GM12878 (cell line): ENCODE measurements at regions not wholly inside any gene's neighbourhood (a gene's known extent, or its start where the extent isn't known, plus 50 kb on each side); places are given as distances from the start of the nearest gene placed in this dataset.

Experiments
- CHD4 ChIP-seq: fragments of 200-600 bp; sonication (generic); IDR thresholded peaks from 2 replicates; pipeline ENCODE4 v1.6.1; 2016; ENCODE audit warnings: mild to moderate bottlenecking
- CTCF ChIP-seq, 3 experiments: IDR thresholded peaks in 2 of 3; conservative IDR thresholded peaks in 1 of 3; 2 replicates each; pipeline ENCODE4 v1.5.1; 2011; ENCODE audit warnings: low read depth in 3 of 3, low read length in 3 of 3, mild to moderate bottlenecking in 3 of 3, control low read depth in 2 of 3, moderate library complexity in 2 of 3, inconsistent platforms in 1 of 3, mixed read lengths in 1 of 3; ENCODE audit not compliant: control insufficient read depth in 2 of 3, insufficient read depth in 1 of 3; ENCODE audit errors: extremely low read depth in 1 of 3
- IRF4 ChIP-seq: IDR thresholded peaks from 2 replicates; pipeline ENCODE4 v1.6.1; 2011; ENCODE audit warnings: low read depth, low read length
- RAD21 ChIP-seq: IDR thresholded peaks from 2 replicates; pipeline ENCODE4 v1.6.1; 2011; ENCODE audit warnings: mild to moderate bottlenecking, low read depth, low read length, moderate library complexity; ENCODE audit not compliant: insufficient read depth
- TAF1 ChIP-seq: IDR thresholded peaks from 2 replicates; pipeline ENCODE4 v1.6.1; 2011; ENCODE audit warnings: mild to moderate bottlenecking, low read depth, low read length, borderline replicate concordance
- TCF3 ChIP-seq: IDR thresholded peaks from 2 replicates; pipeline ENCODE4 v1.6.1; 2012; ENCODE audit warnings: low read depth, mild to moderate bottlenecking, low read length, borderline replicate concordance; ENCODE audit not compliant: insufficient read depth
- TF ChIP-seq, protein P1 (sequence below): fragments of 450-650 bp; IDR thresholded peaks from 2 replicates; pipeline ENCODE4 v1.6.1; 2017; ENCODE audit warnings: mild to moderate bottlenecking, moderate library complexity
- TF ChIP-seq, protein P2 (sequence below): fragments of 450-650 bp; IDR thresholded peaks from 2 replicates; pipeline ENCODE4 v1.6.1; 2017; ENCODE audit warnings: borderline replicate concordance

DNA sequence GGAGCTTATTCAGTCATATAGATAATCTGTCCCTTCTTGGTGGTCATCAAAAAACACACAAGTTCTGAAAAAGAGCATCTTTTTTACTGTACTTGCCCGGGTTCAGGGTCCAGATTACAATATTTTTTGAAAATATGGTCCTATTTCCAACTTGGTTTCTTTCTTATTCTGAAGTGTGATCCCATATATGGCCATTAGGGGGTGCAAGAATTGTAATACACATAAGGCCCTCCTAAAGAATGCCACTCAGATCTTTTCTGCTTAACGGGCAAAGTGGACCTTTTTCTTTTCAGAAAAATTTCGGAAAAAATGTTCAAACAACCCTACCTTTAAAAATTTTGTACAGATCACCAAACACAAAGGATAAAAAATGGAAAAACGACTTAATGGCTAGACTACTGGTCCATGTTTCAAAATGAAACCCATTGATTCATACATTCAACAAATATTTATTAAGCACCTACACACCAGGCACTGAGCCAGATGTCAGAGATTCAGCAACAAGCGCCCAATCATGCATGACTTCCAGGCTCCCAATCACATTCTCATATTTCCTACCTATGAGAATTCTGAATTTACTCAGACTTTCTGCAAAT lies 102.0 kb upstream of the MYRIP start (continued):
- peak; percentile 56 to 59 (median 57) for TF ChIP-seq CTCF (IDR thresholded peaks at IDR 0.05 in 2 of 3, conservative IDR thresholded peaks at IDR 0.05 in 1 of 3; ENCODE audit: control insufficient read depth in 2 of 3, extremely low read depth in 1 of 3, insufficient read depth in 1 of 3, low read depth in 3 of 3, low read length in 3 of 3)
- TF ChIP-seq TCF3, result no peak
- TF ChIP-seq CHD4, result no peak
- TF ChIP-seq, protein P1, sequence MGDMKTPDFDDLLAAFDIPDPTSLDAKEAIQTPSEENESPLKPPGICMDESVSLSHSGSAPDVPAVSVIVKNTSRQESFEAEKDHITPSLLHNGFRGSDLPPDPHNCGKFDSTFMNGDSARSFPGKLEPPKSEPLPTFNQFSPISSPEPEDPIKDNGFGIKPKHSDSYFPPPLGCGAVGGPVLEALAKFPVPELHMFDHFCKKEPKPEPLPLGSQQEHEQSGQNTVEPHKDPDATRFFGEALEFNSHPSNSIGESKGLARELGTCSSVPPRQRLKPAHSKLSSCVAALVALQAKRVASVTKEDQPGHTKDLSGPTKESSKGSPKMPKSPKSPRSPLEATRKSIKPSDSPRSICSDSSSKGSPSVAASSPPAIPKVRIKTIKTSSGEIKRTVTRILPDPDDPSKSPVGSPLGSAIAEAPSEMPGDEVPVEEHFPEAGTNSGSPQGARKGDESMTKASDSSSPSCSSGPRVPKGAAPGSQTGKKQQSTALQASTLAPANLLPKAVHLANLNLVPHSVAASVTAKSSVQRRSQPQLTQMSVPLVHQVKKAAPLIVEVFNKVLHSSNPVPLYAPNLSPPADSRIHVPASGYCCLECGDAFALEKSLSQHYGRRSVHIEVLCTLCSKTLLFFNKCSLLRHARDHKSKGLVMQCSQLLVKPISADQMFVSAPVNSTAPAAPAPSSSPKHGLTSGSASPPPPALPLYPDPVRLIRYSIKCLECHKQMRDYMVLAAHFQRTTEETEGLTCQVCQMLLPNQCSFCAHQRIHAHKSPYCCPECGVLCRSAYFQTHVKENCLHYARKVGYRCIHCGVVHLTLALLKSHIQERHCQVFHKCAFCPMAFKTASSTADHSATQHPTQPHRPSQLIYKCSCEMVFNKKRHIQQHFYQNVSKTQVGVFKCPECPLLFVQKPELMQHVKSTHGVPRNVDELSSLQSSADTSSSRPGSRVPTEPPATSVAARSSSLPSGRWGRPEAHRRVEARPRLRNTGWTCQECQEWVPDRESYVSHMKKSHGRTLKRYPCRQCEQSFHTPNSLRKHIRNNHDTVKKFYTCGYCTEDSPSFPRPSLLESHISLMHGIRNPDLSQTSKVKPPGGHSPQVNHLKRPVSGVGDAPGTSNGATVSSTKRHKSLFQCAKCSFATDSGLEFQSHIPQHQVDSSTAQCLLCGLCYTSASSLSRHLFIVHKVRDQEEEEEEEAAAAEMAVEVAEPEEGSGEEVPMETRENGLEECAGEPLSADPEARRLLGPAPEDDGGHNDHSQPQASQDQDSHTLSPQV, result 0 out of 2 replicates have a peak, but pooled peaks have one; percentile 5
- no peak for TF ChIP-seq TAF1
- TF ChIP-seq IRF4, result no peak
- TF ChIP-seq, protein P2, sequence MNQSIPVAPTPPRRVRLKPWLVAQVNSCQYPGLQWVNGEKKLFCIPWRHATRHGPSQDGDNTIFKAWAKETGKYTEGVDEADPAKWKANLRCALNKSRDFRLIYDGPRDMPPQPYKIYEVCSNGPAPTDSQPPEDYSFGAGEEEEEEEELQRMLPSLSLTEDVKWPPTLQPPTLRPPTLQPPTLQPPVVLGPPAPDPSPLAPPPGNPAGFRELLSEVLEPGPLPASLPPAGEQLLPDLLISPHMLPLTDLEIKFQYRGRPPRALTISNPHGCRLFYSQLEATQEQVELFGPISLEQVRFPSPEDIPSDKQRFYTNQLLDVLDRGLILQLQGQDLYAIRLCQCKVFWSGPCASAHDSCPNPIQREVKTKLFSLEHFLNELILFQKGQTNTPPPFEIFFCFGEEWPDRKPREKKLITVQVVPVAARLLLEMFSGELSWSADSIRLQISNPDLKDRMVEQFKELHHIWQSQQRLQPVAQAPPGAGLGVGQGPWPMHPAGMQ, result no peak
- peak; percentile 53 for TF ChIP-seq RAD21
